GM12875 (cell line): ENCODE measurements at regions not wholly inside any gene's neighbourhood (a gene's known extent, or its start where the extent isn't known, plus 50 kb on each side); places are given as distances from the start of the nearest gene placed in this dataset.

Experiments used
- H3K4me3 ChIP-seq: one replicate; pipeline ENCODE4 v1.5.1; 2011; ENCODE audit warnings: low read depth, low read length, control low read depth
- TF ChIP-seq, protein P1 (sequence below): IDR thresholded peaks from 2 replicates; pipeline ENCODE4 v1.5.1; 2011; ENCODE audit warnings: low read depth, mild to moderate bottlenecking, control low read depth, inconsistent platforms, low read length, moderate library complexity, borderline replicate concordance; ENCODE audit not compliant: insufficient read depth

DNA sequence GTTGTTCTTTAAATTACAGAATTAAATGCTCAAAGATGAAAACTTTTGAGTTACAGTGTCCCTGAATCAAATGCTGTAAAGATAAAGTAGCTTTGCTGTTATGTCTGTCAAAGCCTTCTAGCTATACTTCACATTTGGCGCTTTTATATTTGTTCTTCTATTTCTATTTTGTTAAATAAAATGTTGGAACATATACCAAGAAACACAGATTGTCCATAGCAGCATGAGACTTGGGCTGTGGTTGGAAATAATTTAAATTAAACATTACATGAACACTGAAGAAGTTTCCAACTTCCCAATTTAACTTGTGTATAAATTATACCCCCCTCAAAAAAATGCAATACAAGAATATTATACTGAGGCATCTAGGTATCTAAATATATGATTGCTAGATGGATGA lies 249.8 kb downstream of the NR2F1-AS1 start:
- TF ChIP-seq, protein P1, sequence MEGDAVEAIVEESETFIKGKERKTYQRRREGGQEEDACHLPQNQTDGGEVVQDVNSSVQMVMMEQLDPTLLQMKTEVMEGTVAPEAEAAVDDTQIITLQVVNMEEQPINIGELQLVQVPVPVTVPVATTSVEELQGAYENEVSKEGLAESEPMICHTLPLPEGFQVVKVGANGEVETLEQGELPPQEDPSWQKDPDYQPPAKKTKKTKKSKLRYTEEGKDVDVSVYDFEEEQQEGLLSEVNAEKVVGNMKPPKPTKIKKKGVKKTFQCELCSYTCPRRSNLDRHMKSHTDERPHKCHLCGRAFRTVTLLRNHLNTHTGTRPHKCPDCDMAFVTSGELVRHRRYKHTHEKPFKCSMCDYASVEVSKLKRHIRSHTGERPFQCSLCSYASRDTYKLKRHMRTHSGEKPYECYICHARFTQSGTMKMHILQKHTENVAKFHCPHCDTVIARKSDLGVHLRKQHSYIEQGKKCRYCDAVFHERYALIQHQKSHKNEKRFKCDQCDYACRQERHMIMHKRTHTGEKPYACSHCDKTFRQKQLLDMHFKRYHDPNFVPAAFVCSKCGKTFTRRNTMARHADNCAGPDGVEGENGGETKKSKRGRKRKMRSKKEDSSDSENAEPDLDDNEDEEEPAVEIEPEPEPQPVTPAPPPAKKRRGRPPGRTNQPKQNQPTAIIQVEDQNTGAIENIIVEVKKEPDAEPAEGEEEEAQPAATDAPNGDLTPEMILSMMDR = no peak

DNA sequence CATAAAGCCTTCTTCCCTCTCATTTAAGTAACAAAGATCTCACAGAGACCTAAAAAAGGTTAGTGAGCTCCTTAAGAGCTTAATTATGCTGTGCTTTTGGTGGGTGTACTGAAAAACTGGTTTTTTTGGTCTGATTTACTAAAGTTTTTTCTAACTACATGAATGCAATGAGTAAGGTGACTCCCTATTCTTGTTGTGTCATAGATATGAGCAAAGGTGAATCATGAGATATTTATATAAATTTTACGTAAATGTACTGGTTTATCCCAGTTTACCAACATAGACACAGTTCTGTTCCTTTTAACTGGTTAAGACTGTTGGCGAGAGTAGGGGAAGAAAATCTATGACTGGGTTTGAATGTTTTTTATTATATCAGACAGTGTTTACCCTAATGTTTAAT lies 250.5 kb downstream of the NR2F1-AS1 start:
- TF ChIP-seq, protein P1 = no peak
- H3K4me3 ChIP-seq = no peak overlapping the region

More for the DNA sequence above, 249.8 kb downstream of the NR2F1-AS1 start:
- H3K4me3 ChIP-seq = no peak overlapping the region

DNA sequence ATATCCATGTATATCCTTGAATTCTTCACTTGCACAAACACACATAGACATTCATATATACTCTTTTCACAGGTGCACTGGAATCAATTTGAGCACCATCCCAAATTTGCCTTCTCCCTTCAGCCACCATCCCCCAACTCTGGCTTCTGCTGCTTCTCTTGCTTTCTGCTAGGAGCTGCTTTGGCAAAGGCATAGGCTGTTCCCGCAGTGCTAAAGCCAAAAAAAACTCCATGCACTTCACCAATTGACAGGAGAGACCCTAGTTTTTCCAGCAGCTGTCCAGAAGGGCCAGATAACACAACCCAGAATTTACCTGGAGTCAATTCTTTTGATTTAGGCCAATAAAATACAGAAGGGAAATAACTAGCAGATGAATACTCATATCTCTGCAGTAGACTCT lies 251.3 kb downstream of the NR2F1-AS1 start:
- TF ChIP-seq, protein P1 = no peak
- no peak overlapping the region for H3K4me3 ChIP-seq

DNA sequence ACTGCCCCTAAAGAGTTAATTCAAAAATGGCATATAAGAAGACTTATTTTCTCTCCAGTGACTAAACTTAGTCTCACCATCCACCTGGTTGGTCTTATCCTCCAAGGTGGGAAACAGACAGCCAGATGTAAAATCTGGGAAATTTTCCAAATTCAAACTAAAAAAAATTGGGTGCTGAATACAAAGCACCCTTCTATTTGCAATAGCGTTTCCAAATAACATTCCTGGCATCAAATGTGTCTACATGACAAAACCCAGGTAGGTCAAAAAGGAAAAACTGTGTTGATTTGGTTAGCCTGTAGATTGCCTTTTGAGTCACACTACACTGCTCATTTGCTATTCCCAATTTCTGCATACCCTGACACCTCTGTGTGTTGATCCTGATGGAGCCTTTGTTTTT lies 252.2 kb downstream of the NR2F1-AS1 start:
- no peak overlapping the region for H3K4me3 ChIP-seq
- TF ChIP-seq, protein P1 = no peak

DNA sequence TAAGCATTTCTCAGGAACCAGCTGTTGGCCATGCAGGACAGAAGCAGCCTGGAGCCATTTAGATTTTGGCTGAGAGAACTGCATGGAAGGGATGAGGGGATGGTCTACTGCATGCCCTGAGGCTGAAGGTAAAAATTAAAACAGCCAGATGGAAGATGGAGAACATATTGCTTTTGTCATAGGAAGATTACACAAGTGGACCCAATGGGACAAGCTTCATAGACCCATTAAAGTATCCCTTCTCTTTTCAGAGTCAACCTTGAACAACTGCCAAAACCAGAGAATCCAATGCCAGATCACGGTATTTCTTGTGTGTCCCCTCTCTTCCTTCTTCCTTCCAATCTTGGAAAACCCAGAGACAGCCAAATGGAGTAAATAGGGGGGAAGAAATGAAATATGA lies 253.4 kb downstream of the NR2F1-AS1 start:
- no peak overlapping the region for H3K4me3 ChIP-seq
- TF ChIP-seq, protein P1 = no peak

DNA sequence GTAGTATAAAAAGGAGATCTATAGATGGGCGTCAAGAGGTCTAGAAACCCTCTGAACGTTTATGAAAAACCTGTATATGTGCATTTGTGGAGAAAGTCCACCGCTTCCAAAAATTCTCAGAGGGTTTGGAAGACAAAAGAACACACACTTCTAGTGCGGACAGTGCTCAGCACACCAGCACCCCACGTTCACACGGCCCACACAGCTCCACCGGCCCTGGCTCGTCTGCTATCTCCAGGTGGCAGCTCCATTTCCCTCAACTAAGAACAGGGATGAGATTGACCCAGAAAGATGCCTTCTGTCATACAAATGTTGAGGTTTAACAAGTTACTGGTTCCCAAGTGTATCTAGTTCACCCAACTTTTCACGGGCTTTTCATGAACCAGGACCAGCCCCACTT lies 255.1 kb downstream of the NR2F1-AS1 start:
- TF ChIP-seq, protein P1 = no peak
- no peak overlapping the region for H3K4me3 ChIP-seq

DNA sequence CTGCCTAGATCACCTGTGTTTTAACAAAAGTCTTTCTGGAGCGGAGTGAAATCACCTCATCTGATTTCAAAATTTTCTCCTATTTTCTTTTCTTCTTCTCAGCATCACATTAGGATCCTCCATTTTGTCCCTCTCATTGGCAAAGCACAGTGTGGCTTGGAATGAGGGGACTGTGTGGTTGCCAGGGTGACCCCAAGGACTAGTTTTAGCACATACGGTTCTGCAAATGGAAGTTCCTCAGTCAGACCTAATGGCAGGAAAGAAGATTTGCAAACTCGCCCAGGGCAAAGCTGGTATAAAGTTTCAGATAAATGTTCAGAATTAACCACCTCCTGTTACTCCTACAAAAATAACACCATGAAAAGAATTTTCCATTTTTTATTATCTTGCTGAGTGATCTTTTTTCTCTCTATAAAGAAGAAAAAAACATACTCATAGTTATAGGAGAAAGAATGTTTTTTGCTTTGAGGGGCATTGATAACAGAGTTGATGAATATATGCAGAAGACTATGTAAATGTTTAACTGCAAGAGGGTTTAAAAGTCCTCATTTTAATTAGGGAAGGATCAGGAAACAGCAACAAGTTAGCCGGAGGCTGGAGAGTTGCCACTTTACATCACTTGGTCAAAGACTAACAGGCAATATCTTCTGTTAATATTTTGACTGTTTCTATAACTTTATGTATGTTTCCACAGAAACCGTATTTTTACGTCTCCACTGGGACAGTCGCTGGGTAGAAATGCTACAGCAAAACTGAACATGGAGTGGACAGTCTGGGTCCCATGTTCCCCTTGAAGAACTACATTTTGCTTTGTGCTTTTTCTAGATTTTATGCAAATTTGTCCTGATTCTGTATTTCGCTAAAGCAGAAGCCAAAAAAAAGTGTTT lies 257.8 kb downstream of the NR2F1-AS1 start:
- H3K4me3 ChIP-seq = no peak overlapping the region
- TF ChIP-seq, protein P1 = no peak
